ENCODE measurements at regions not wholly inside any gene's neighbourhood (a gene's known extent, or its start where the extent isn't known, plus 50 kb on each side); places are given as distances from the start of the nearest gene placed in this dataset.
A peak's percentile ranks its signal among the peaks of the same experiment; 100 is the strongest.
"Not testable (repeated sequence)": the region's sequence is repeated elsewhere in the genome, so short reads cannot be mapped to it uniquely, and the experiment has no call there.

DNA sequence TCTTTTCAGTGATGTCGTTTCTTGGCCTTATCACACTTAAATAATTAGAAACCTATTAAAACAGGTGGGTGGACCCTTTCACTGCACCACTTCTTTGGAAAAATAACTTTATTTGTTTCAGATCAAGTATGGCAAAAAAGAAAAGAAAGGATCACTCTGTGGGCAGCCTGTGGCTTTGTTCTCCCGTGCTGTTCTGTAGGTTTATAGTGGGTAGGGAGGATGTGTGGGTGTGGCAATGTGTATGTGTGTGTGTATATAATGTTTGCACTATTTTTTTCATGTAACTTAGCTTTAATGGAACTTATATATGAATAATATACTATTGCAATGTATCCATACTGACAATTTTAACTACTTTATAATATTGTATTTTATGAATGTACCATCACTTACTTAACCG lies 85.9 kb downstream of the ACTBL2 start:
- DNase-seq (ENCODE audit: low read depth), result no peak

GRCh38 chr5:57394421-57395210 lies 88.0 kb downstream of the ACTBL2 start:
- DNase-seq (ENCODE audit: low read depth), result no peak

DNA sequence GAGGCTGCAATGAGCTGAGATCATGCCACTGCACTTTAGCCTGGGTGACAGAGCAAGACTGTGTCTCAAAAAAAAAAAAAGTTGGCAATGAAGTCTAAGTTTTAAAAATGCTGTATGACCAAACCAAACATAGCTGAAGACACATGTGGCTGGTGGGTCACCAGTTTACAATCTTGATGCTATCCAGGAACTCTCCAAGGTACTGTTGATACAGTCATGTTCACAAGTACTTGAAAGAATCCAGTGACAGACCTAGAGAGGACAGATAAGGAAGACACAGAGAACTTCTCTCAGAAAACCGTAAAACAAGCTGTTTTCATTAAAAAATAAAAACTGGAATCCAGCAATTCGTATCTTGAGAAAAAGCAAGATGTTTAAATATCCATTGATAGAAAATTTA lies 95.7 kb downstream of the ACTBL2 start:
- peak; percentile 59 for DNase-seq (ENCODE audit: low read depth)

- DNase-seq (ENCODE audit: low read depth), result peak; percentile 96
Measured at GRCh38 chr5:57383093-57383861, 99.3 kb downstream of the ACTBL2 start.

GRCh38 chr5:57382655-57383054 lies 100.0 kb downstream of the ACTBL2 start:
- DNase-seq (ENCODE audit: low read depth), result no peak

GRCh38 chr5:57370376-57370775 lies 112.2 kb downstream of the ACTBL2 start:
- DNase-seq (ENCODE audit: low read depth), result no peak

- peak; percentile 20 for DNase-seq (ENCODE audit: low read depth)
Measured at GRCh38 chr5:57368010-57368409, 114.6 kb downstream of the ACTBL2 start.

- peak; percentile 73 for DNase-seq (ENCODE audit: low read depth)
Measured at GRCh38 chr5:57366744-57367143, 115.9 kb downstream of the ACTBL2 start.

DNA sequence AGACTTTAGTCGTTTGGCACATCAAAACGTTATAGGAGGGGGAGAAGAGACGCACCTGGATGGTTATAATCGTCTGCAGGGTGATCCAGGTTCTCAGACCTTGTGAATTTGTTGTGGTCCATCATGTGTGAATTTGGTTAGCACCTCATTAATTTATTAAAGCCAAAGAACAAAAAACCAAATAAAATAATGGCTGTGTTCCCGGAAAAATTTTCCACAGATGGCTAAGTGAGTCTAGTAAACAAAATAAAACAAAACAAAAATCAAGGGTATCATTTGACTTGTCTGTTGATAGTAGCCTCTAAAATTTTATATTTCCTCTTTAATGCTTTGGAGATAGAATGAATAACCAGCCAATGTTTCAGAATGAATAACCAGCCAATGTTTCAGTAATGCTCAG lies 119.7 kb downstream of the ACTBL2 start:
- no peak for DNase-seq (ENCODE audit: low read depth)

- DNase-seq (ENCODE audit: low read depth), result no peak
Measured at GRCh38 chr5:57360871-57361270, 121.7 kb downstream of the ACTBL2 start.

- no peak for DNase-seq (ENCODE audit: low read depth)
Measured at GRCh38 chr5:57358796-57359592, 123.6 kb downstream of the ACTBL2 start.

DNA sequence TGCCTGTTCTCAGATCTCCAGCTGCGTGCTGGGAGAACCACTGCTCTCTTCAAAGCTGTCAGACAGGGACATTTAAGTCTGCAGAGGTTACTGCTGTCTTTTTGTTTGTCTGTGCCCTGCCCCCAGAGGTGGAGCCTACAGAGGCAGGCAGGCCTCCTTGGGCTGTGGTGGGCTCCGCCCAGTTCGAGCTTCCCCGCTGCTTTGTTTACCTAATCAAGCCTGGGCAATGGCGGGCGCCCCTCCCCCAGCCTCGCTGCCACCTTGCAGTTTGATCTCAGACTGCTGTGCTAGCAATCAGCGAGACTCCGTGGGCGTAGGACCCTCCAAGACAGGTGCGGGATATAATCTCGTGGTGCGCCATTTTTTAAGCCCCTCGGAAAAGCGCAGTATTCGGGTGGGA lies 125.8 kb downstream of the ACTBL2 start:
- not testable (repeated sequence) for DNase-seq (ENCODE audit: low read depth)

- no peak for DNase-seq (ENCODE audit: low read depth)
Measured at GRCh38 chr5:57349214-57349613, 133.4 kb downstream of the ACTBL2 start.

DNA sequence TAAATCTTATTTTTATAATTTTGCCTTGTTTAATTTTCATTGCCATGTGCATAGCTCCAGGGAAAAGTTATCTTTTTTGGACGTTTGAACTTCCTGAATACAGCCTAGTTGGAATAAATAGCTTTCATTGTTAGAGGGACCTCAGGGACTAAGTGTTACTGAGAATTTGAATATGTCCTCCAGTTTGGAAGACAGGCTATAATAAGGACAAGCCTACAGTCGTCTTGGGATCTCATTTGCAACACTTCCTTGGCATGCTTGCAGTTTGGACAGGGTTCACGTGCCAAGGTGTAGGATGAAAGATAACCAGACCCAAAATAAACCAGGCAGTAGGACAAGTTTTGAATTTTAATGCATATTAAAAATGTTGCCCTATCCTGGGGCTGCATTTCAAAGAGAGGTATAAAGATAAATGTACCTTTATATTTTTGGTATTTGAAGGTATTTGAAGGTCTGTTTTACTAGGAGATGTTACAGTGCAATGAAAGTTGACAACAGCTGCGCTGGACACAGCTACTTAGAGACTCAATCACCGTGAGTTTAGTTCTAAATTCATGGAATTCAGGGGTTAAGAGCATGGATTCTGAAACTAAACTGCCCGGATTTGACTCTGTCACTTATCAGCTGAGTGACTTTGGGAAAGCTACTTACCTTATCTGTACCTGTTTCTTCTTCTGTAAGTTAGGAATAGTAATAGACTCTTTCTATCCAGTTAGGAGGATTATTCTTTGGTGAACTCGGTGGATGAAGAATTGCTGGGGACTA lies 134.1 kb downstream of the ACTBL2 start:
- DNase-seq (ENCODE audit: low read depth), result no peak

- no peak for DNase-seq (ENCODE audit: low read depth)
Measured at GRCh38 chr5:57346328-57346727, 136.3 kb downstream of the ACTBL2 start.

DNA sequence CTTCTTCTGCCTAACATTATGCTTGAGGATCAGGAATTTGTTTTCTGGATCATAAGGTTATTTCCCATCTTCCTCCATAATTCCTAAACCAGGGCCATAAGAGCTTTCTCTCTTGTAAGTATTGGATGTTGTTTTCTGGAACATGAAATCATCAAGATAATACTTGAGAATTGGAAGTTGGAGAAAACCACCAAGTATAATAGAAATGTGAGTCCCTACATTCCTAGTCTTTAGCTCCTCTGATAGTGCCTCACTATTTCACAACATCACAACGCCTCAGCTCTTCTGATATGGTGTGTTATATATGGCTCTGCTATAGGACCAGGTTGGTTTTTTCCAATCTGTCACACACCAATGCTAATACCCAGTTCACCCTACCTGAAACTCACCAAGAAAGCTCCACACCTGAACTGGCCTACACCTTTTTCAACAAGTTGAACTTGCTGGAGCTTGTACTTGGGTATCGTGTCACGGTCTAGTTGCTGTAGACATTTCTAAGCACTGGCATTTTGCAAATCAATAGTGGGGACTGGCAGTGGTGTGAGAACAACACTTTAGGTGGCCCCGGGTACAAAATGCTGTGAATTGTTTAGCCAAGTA lies 141.1 kb downstream of the ACTBL2 start:
- DNase-seq (ENCODE audit: low read depth), result no peak

- no peak for DNase-seq (ENCODE audit: low read depth)
Measured at GRCh38 chr5:57340681-57341080, 141.9 kb downstream of the ACTBL2 start.

- no peak for DNase-seq (ENCODE audit: low read depth)
Measured at GRCh38 chr5:57339521-57339920, 143.1 kb downstream of the ACTBL2 start.

- no peak for DNase-seq (ENCODE audit: low read depth)
Measured at GRCh38 chr5:57338868-57339340, 143.7 kb downstream of the ACTBL2 start.

- DNase-seq (ENCODE audit: low read depth), result peak; percentile 50
Measured at GRCh38 chr5:57338068-57338867, 144.3 kb downstream of the ACTBL2 start.

Measured in M059J (cell line).